HEK293T (cell line): ENCODE measurements at regions not wholly inside any gene's neighbourhood (a gene's known extent, or its start where the extent isn't known, plus 50 kb on each side); places are given as distances from the start of the nearest gene placed in this dataset.

ENCODE experiments used
- FOXA1 ChIP-seq: fragments of 450-650 bp; IDR thresholded peaks from 2 replicates; pipeline ENCODE4 v1.6.1; 2016; ENCODE audit warnings: mild to moderate bottlenecking
- FOXK2 ChIP-seq: fragments of 450-650 bp; IDR thresholded peaks from 2 replicates; pipeline ENCODE4 v1.6.1; 2016; ENCODE audit warnings: mild to moderate bottlenecking
- HDGF ChIP-seq: fragments of 450-650 bp; IDR thresholded peaks from 2 replicates; pipeline ENCODE4 v1.6.1; 2017; ENCODE audit warnings: antibody characterized with exemption, borderline replicate concordance
- TARDBP ChIP-seq: fragments of 450-650 bp; IDR thresholded peaks from 2 replicates; pipeline ENCODE4 v1.6.1; 2016

GRCh38 chr12:82149045-82149444, 209.1 kb downstream of the CCDC59 start:
- TF ChIP-seq FOXK2 (no peak), HDGF (no peak), FOXA1 (no peak), TARDBP (no peak)
